ENCODE measurements at regions not wholly inside any gene's neighbourhood (a gene's known extent, or its start where the extent isn't known, plus 50 kb on each side); places are given as distances from the start of the nearest gene placed in this dataset.

GRCh38 chr13:99143904-99144303 lies 56.8 kb upstream of the UBAC2 start:
- H3K9ac ChIP-seq (ENCODE audit: low read length) = no peak overlapping the region
- H3K36me3 ChIP-seq (ENCODE audit: control insufficient read depth, insufficient read depth, low read length) = no peaks in the 10 kb centered on the region
- H3K4me1 ChIP-seq (ENCODE audit: control insufficient read depth, insufficient read depth, low read length) = no peaks in the 10 kb centered on the region
- H3K27me3 ChIP-seq (ENCODE audit: control insufficient read depth, insufficient read depth, low read length) = no peaks in the 10 kb centered on the region
- no peak overlapping the region for H3K4me3 ChIP-seq (ENCODE audit: low read depth, low read length)
- no peak overlapping the region for H3K27ac ChIP-seq (ENCODE audit: low read depth, low read length)
- H3K9me3 ChIP-seq (ENCODE audit: control insufficient read depth, insufficient read depth, low read depth, low read length) = peaks cover 15% of the 10 kb centered on the region

GRCh38 chr13:99144306-99144705 lies 56.3 kb upstream of the UBAC2 start:
- H3K9me3 ChIP-seq (ENCODE audit: control insufficient read depth, insufficient read depth, low read depth, low read length) = peaks cover 15% of the 10 kb centered on the region
- H3K9ac ChIP-seq (ENCODE audit: low read length) = no peak overlapping the region
- H3K4me1 ChIP-seq (ENCODE audit: control insufficient read depth, insufficient read depth, low read length) = no peaks in the 10 kb centered on the region
- no peak overlapping the region for H3K27ac ChIP-seq (ENCODE audit: low read depth, low read length)
- H3K4me3 ChIP-seq (ENCODE audit: low read depth, low read length) = no peak overlapping the region
- H3K27me3 ChIP-seq (ENCODE audit: control insufficient read depth, insufficient read depth, low read length) = no peaks in the 10 kb centered on the region
- no peaks in the 10 kb centered on the region for H3K36me3 ChIP-seq (ENCODE audit: control insufficient read depth, insufficient read depth, low read length)

GRCh38 chr13:99145461-99145860 lies 55.2 kb upstream of the UBAC2 start:
- Histone ChIP-seq H3K9ac (ENCODE audit: low read length) (no peak overlapping the region), H3K27me3 (ENCODE audit: control insufficient read depth, insufficient read depth, low read length) (no peaks in the 10 kb centered on the region), H3K27ac (ENCODE audit: low read depth, low read length) (no peak overlapping the region), H3K4me1 (ENCODE audit: control insufficient read depth, insufficient read depth, low read length) (peaks cover under 1% of the 10 kb centered on the region; the same call in 1 of the 2 replicates), H3K9me3 (ENCODE audit: control insufficient read depth, insufficient read depth, low read depth, low read length) (peaks cover 11% of the 10 kb centered on the region), H3K36me3 (ENCODE audit: control insufficient read depth, insufficient read depth, low read length) (no peaks in the 10 kb centered on the region), H3K4me3 (ENCODE audit: low read depth, low read length) (no peak overlapping the region)

- no peaks in the 10 kb centered on the region for H3K9me3 ChIP-seq (ENCODE audit: control insufficient read depth, insufficient read depth, low read depth, low read length)
- H3K9ac ChIP-seq (ENCODE audit: low read length) = no peak overlapping the region
- peaks cover 8% of the 10 kb centered on the region; the same call in 1 of the 2 replicates for H3K4me1 ChIP-seq (ENCODE audit: control insufficient read depth, insufficient read depth, low read length)
- no peaks in the 10 kb centered on the region for H3K27me3 ChIP-seq (ENCODE audit: control insufficient read depth, insufficient read depth, low read length)
- no peak overlapping the region for H3K27ac ChIP-seq (ENCODE audit: low read depth, low read length)
- no peaks in the 10 kb centered on the region for H3K36me3 ChIP-seq (ENCODE audit: control insufficient read depth, insufficient read depth, low read length)
- no peak overlapping the region for H3K4me3 ChIP-seq (ENCODE audit: low read depth, low read length)
Observed at GRCh38 chr13:99150575-99151361, 49.9 kb upstream of the UBAC2 start.
